ENCODE measurements at regions not wholly inside any gene's neighbourhood (a gene's known extent, or its start where the extent isn't known, plus 50 kb on each side); places are given as distances from the start of the nearest gene placed in this dataset.

- no peak for ATAC-seq (ENCODE audit: low read depth)
- peaks cover 5% of the 10 kb centered on the region for H3K9me3 ChIP-seq (ENCODE audit: severe bottlenecking)
- no peaks in the 10 kb centered on the region for H3K4me1 ChIP-seq (ENCODE audit: insufficient read depth, poor library complexity, severe bottlenecking)
- peaks cover 4% of the 10 kb centered on the region for H3K27me3 ChIP-seq (ENCODE audit: insufficient read depth, poor library complexity, severe bottlenecking)
- no peak overlapping the region for H3K27ac ChIP-seq (ENCODE audit: poor library complexity, severe bottlenecking)
- no peak for TF ChIP-seq CTCF (IDR thresholded peaks at IDR 0.05; ENCODE audit: poor library complexity, severe bottlenecking)
- no peak for DNase-seq (ENCODE audit: low spot score)
- no peaks in the 10 kb centered on the region for H3K36me3 ChIP-seq (ENCODE audit: low read depth)
- H3K4me3 ChIP-seq (ENCODE audit: severe bottlenecking), result no peak overlapping the region
Measured at GRCh38 chr17:54013072-54013471, 190.3 kb downstream of the KIF2B start.

- DNase-seq (ENCODE audit: low spot score) (no peak), ATAC-seq (ENCODE audit: low read depth) (no peak)
- Histone ChIP-seq H3K4me1 (ENCODE audit: insufficient read depth, poor library complexity, severe bottlenecking) (no peaks in the 10 kb centered on the region), H3K4me3 (ENCODE audit: severe bottlenecking) (no peak overlapping the region), H3K27ac (ENCODE audit: poor library complexity, severe bottlenecking) (no peak overlapping the region), H3K27me3 (ENCODE audit: insufficient read depth, poor library complexity, severe bottlenecking) (peaks cover 4% of the 10 kb centered on the region), H3K36me3 (ENCODE audit: low read depth) (no peaks in the 10 kb centered on the region), H3K9me3 (ENCODE audit: severe bottlenecking) (peaks cover 5% of the 10 kb centered on the region)
- no peak for TF ChIP-seq CTCF (IDR thresholded peaks at IDR 0.05; ENCODE audit: poor library complexity, severe bottlenecking)
Measured at GRCh38 chr17:54015734-54016133, 193.0 kb downstream of the KIF2B start.

- TF ChIP-seq CTCF (IDR thresholded peaks at IDR 0.05; ENCODE audit: poor library complexity, severe bottlenecking), result no peak
- Histone ChIP-seq H3K27ac (ENCODE audit: poor library complexity, severe bottlenecking) (no peak overlapping the region), H3K36me3 (ENCODE audit: low read depth) (no peaks in the 10 kb centered on the region), H3K27me3 (ENCODE audit: insufficient read depth, poor library complexity, severe bottlenecking) (no peaks in the 10 kb centered on the region), H3K4me1 (ENCODE audit: insufficient read depth, poor library complexity, severe bottlenecking) (no peaks in the 10 kb centered on the region), H3K9me3 (ENCODE audit: severe bottlenecking) (peaks cover 5% of the 10 kb centered on the region), H3K4me3 (ENCODE audit: severe bottlenecking) (no peak overlapping the region)
- ATAC-seq (ENCODE audit: low read depth), result no peak
- no peak for DNase-seq (ENCODE audit: low spot score)
Measured at GRCh38 chr17:54021418-54021817, 198.7 kb downstream of the KIF2B start.

- H3K27me3 ChIP-seq (ENCODE audit: insufficient read depth, poor library complexity, severe bottlenecking), result no peaks in the 10 kb centered on the region
Measured at GRCh38 chr17:54028986-54029580, 206.4 kb downstream of the KIF2B start.

More at GRCh38 chr17:54028986-54029580, 206.4 kb downstream of the KIF2B start:
- Histone ChIP-seq H3K27ac (ENCODE audit: poor library complexity, severe bottlenecking) (no peak overlapping the region), H3K9me3 (ENCODE audit: severe bottlenecking) (no peaks in the 10 kb centered on the region), H3K36me3 (ENCODE audit: low read depth) (no peaks in the 10 kb centered on the region), H3K4me1 (ENCODE audit: insufficient read depth, poor library complexity, severe bottlenecking) (no peaks in the 10 kb centered on the region), H3K4me3 (ENCODE audit: severe bottlenecking) (no peak overlapping the region)
- DNase-seq (ENCODE audit: low spot score) (no peak), ATAC-seq (ENCODE audit: low read depth) (no peak)
- TF ChIP-seq CTCF (IDR thresholded peaks at IDR 0.05; ENCODE audit: poor library complexity, severe bottlenecking), result no peak
